ENCODE measurements at regions not wholly inside any gene's neighbourhood (a gene's known extent, or its start where the extent isn't known, plus 50 kb on each side); places are given as distances from the start of the nearest gene placed in this dataset.
"Not testable (repeated sequence)": the region's sequence is repeated elsewhere in the genome, so short reads cannot be mapped to it uniquely, and the experiment has no call there.

DNA sequence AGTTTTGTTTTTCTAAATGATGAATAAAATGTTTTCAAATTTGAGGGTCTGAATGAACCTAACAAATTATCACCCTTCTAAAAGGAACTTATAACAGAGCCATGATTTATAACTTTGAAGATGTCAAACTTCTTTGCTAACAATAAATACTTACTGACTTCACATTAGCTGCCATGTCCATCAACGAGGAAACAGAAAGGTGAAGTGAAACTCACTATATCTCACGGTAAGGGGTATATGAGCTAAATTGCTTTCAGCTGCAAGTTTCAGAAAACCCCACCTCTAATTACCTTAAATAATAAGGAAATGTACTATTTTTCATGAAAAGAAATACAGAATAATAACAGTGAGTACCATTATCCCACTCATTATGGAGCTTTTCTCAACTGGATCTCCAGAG, 350.8 kb upstream of the NT5C1B start:
- Mint-ChIP-seq H3K27ac (ENCODE audit: unreplicated experiment) (no peak overlapping the region), H3K27me3 (ENCODE audit: unreplicated experiment) (no peaks in the 10 kb centered on the region), H3K36me3 (ENCODE audit: insufficient read depth, unreplicated experiment) (no peaks in the 10 kb centered on the region), H3K9me3 (ENCODE audit: low read depth, unreplicated experiment) (no peaks in the 10 kb centered on the region), H3K4me3 (ENCODE audit: low read depth, unreplicated experiment) (no peak overlapping the region), H3K4me1 (ENCODE audit: low read depth, unreplicated experiment) (no peaks in the 10 kb centered on the region)
- no TSS peak for BruUV-seq (replicated peaks)
- TF ChIP-seq, protein P1, sequence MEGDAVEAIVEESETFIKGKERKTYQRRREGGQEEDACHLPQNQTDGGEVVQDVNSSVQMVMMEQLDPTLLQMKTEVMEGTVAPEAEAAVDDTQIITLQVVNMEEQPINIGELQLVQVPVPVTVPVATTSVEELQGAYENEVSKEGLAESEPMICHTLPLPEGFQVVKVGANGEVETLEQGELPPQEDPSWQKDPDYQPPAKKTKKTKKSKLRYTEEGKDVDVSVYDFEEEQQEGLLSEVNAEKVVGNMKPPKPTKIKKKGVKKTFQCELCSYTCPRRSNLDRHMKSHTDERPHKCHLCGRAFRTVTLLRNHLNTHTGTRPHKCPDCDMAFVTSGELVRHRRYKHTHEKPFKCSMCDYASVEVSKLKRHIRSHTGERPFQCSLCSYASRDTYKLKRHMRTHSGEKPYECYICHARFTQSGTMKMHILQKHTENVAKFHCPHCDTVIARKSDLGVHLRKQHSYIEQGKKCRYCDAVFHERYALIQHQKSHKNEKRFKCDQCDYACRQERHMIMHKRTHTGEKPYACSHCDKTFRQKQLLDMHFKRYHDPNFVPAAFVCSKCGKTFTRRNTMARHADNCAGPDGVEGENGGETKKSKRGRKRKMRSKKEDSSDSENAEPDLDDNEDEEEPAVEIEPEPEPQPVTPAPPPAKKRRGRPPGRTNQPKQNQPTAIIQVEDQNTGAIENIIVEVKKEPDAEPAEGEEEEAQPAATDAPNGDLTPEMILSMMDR (IDR thresholded peaks at IDR 0.05; ENCODE audit: unreplicated experiment), result no peak
- intact Hi-C loops (cut with micrococcal nuclease; ENCODE audit: unreplicated experiment), result no loop called here
- no peak for DNase-seq
- CTCF ChIA-PET, result no interaction called here

GRCh38 chr2:18939740-18940139, 350.4 kb upstream of the NT5C1B start:
- BruUV-seq (replicated peaks); H3K4me3 Mint-ChIP-seq (ENCODE audit: low read depth, unreplicated experiment); H3K4me1 Mint-ChIP-seq (ENCODE audit: low read depth, unreplicated experiment); H3K9me3 Mint-ChIP-seq (ENCODE audit: low read depth, unreplicated experiment); H3K36me3 Mint-ChIP-seq (ENCODE audit: insufficient read depth, unreplicated experiment); intact Hi-C loops (cut with micrococcal nuclease; ENCODE audit: unreplicated experiment); CTCF ChIA-PET; H3K27ac Mint-ChIP-seq (ENCODE audit: unreplicated experiment); H3K27me3 Mint-ChIP-seq (ENCODE audit: unreplicated experiment); DNase-seq: not testable (repeated sequence)

- Mint-ChIP-seq H3K27me3 (ENCODE audit: unreplicated experiment) (no peaks in the 10 kb centered on the region), H3K4me1 (ENCODE audit: low read depth, unreplicated experiment) (no peaks in the 10 kb centered on the region), H3K4me3 (ENCODE audit: low read depth, unreplicated experiment) (no peak overlapping the region), H3K36me3 (ENCODE audit: insufficient read depth, unreplicated experiment) (no peaks in the 10 kb centered on the region), H3K27ac (ENCODE audit: unreplicated experiment) (no peak overlapping the region), H3K9me3 (ENCODE audit: low read depth, unreplicated experiment) (no peaks in the 10 kb centered on the region)
- intact Hi-C loops (cut with micrococcal nuclease; ENCODE audit: unreplicated experiment), result no loop called here
- no peak for DNase-seq
- TF ChIP-seq, protein P1 (IDR thresholded peaks at IDR 0.05; ENCODE audit: unreplicated experiment), result no peak
- no TSS peak for BruUV-seq (replicated peaks)
- CTCF ChIA-PET, result no interaction called here
These were observed 345.5 kb upstream of the NT5C1B start for GRCh38 chr2:18934886-18935285.

DNA sequence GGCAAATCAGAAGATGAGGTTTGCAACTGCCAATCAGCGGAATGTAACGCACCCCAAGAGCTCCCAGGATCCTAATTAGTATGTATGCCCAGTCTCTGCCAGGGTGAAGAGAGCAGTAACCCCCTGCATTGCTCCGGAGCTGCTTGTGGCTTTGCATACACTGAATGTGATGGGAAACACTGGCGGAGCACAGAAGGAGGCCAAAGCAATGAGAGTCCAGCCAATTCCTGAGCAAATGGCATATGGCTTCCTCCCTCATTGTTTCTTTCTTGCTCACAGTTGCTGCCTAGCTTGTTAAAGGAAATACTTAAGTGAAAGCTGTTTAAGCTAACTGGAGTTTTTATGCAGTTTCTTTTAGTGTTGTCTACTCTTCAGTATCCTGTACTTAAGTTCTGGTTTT, 343.5 kb upstream of the NT5C1B start:
- H3K27me3 Mint-ChIP-seq (ENCODE audit: unreplicated experiment), result no peaks in the 10 kb centered on the region
- no peak for DNase-seq
- CTCF ChIA-PET, result no interaction called here
- H3K27ac Mint-ChIP-seq (ENCODE audit: unreplicated experiment), result no peak overlapping the region
- H3K36me3 Mint-ChIP-seq (ENCODE audit: insufficient read depth, unreplicated experiment), result no peaks in the 10 kb centered on the region
- no TSS peak for BruUV-seq (replicated peaks)
- no peak overlapping the region for H3K4me3 Mint-ChIP-seq (ENCODE audit: low read depth, unreplicated experiment)
- H3K9me3 Mint-ChIP-seq (ENCODE audit: low read depth, unreplicated experiment), result no peaks in the 10 kb centered on the region
- TF ChIP-seq, protein P1 (IDR thresholded peaks at IDR 0.05; ENCODE audit: unreplicated experiment), result no peak
- intact Hi-C loops (cut with micrococcal nuclease; ENCODE audit: unreplicated experiment), result no loop called here
- no peaks in the 10 kb centered on the region for H3K4me1 Mint-ChIP-seq (ENCODE audit: low read depth, unreplicated experiment)

DNA sequence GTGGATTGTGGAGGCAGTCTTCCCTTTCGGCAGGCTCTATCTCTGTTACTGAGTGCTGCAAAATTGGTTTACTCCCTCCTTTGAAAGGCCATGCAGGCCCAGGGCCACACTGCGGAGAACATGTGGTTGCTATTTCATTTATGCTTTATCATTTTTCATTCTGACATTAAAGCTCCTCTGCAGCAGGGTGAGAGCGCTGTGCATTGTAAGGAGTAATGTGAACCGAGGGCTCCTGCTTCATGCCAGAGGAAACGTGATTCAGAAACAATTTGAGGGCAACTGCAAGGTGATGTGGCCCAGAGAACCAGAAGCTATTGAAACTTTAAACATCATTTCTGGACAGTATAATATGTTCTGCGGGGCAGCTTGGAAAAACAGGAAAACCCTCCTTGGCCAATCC, 341.6 kb upstream of the NT5C1B start:
- CTCF ChIA-PET, result no interaction called here
- H3K9me3 Mint-ChIP-seq (ENCODE audit: low read depth, unreplicated experiment), result no peaks in the 10 kb centered on the region
- no peaks in the 10 kb centered on the region for H3K36me3 Mint-ChIP-seq (ENCODE audit: insufficient read depth, unreplicated experiment)
- TF ChIP-seq, protein P1 (IDR thresholded peaks at IDR 0.05; ENCODE audit: unreplicated experiment), result no peak
- H3K4me1 Mint-ChIP-seq (ENCODE audit: low read depth, unreplicated experiment), result no peaks in the 10 kb centered on the region
- BruUV-seq (replicated peaks), result no TSS peak
- no peak overlapping the region for H3K27ac Mint-ChIP-seq (ENCODE audit: unreplicated experiment)
- no peak for DNase-seq
- H3K27me3 Mint-ChIP-seq (ENCODE audit: unreplicated experiment), result no peaks in the 10 kb centered on the region
- no peak overlapping the region for H3K4me3 Mint-ChIP-seq (ENCODE audit: low read depth, unreplicated experiment)
- intact Hi-C loops (cut with micrococcal nuclease; ENCODE audit: unreplicated experiment), result no loop called here

Measured in Calu3 (cell line).